ENCODE measurements at regions not wholly inside any gene's neighbourhood (a gene's known extent, or its start where the extent isn't known, plus 50 kb on each side); places are given as distances from the start of the nearest gene placed in this dataset.
"Not testable (repeated sequence)": the region's sequence is repeated elsewhere in the genome, so short reads cannot be mapped to it uniquely, and the experiment has no call there.

DNA sequence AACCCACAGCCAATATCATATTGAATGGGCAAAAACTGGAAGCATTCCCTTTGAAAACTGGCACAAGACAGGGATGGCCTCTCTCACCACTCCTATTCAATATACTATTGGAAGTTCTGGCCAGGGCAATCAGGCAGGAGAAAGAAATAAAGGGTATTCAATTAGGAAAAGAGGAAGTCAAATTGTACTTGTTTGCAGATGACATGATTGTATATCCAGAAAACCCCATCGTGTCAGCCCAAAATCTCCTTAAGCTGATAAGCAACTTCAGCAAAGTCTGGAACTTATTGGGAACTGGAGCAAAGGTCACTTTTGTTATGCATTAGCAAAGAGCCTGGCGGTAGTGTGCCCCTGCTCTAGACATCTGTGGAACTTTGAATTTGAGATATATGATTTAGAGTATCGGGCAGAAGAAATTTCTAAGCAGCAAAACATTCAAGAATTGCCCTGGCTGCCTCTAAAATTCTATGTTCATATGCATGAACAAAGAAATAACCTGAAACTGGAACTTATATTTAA lies 53.4 kb upstream of the PSMA1 start:
- H3K27ac ChIP-seq (ENCODE audit: control insufficient read depth, insufficient read depth); intact Hi-C loops (cut with micrococcal nuclease; ENCODE audit: unreplicated experiment); FAIRE-seq; ATAC-seq; H4K20me1 ChIP-seq (ENCODE audit: control insufficient read depth, insufficient read depth); H3K36me3 ChIP-seq (ENCODE audit: control insufficient read depth in 2 of 2, insufficient read depth in 2 of 2, low read length in 1 of 2); CTCF ChIA-PET; H3K9me3 ChIP-seq (replicated peaks; ENCODE audit: control insufficient read depth, insufficient read depth, low read length); H3K4me2 ChIP-seq (ENCODE audit: control insufficient read depth, insufficient read depth); H3K27me3 ChIP-seq (replicated peaks in 1 of 2; ENCODE audit: control insufficient read depth in 2 of 2, insufficient read depth in 2 of 2, low read length in 1 of 2); H3K9ac ChIP-seq (ENCODE audit: control insufficient read depth, insufficient read depth, low read length); BruUV-seq (replicated peaks); RAD21 ChIA-PET (ENCODE audit: unreplicated experiment); DNase-seq (ENCODE audit: low read depth, low spot score); H3K79me2 ChIP-seq (ENCODE audit: control insufficient read depth, insufficient read depth, low read length); POLR2A ChIA-PET; SMC1A ChIA-PET (ENCODE audit: uncharacterized antibody, unreplicated experiment); H2AFZ ChIP-seq (ENCODE audit: control insufficient read depth, low read depth, low read length); in situ Hi-C loops (cut with MboI); H3K4me3 ChIP-seq; H3K4me1 ChIP-seq (ENCODE audit: control insufficient read depth, insufficient read depth, low read length): not testable (repeated sequence)
- TF ChIP-seq SPI1 (IDR thresholded peaks at IDR 0.05; ENCODE audit: borderline replicate concordance, insufficient read depth, low read depth, low read length): peak; percentile 35; the same call in 1 of the 2 replicates
- WGBS (ENCODE audit: insufficient coverage, insufficient replicate concordance, low lambda C conversion rate, missing lambda C conversion rate): 88% methylated on average over 3 of the region's 3 CpGs

DNA sequence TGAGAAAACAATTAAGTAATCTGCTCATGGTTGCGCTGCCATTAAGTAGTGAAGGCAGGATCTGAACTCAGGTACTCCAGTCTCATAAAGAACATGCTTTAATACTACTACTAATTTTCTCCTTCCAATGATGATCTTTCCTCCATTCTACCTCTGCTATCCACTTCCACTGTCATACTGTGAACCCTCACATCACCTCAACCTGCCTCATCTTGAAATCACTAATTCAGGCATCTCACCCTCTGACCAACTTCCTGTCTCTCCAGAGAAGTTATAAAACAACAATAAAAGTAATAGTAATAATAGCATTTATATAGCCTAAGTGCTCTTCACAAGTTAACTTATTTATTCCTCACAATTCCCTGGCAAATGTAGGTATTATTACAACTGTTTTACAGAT lies 57.1 kb upstream of the PSMA1 start:
- H3K9ac ChIP-seq (ENCODE audit: control insufficient read depth, insufficient read depth, low read length): no peak overlapping the region
- no peaks in the 10 kb centered on the region for H4K20me1 ChIP-seq (ENCODE audit: control insufficient read depth, insufficient read depth)
- H3K4me3 ChIP-seq: no peak overlapping the region
- no peaks in the 10 kb centered on the region for H3K79me2 ChIP-seq (ENCODE audit: control insufficient read depth, insufficient read depth, low read length)
- BruUV-seq (replicated peaks): no TSS peak
- no peak overlapping the region for H3K27ac ChIP-seq (ENCODE audit: control insufficient read depth, insufficient read depth)
- WGBS (ENCODE audit: insufficient coverage, insufficient replicate concordance, low lambda C conversion rate, missing lambda C conversion rate): 100% methylated on average over 1 of the region's 1 CpG
- intact Hi-C loops (cut with micrococcal nuclease; ENCODE audit: unreplicated experiment): loop anchor here (2.0 kb wide), 1 partner anchor 32 kb away; no protein-coding TSS in a partner anchor
- H3K4me2 ChIP-seq (ENCODE audit: control insufficient read depth, insufficient read depth): no peak overlapping the region
- TF ChIP-seq BMI1 (IDR thresholded peaks at IDR 0.05; ENCODE audit: borderline replicate concordance) (no peak), ZNF207 (IDR thresholded peaks at IDR 0.05; ENCODE audit: borderline replicate concordance) (no peak), SMARCA5 (IDR thresholded peaks at IDR 0.05) (no peak), ZNF274 (IDR thresholded peaks at IDR 0.05; ENCODE audit: insufficient read depth, insufficient read length) (no peak), RAD51 (IDR thresholded peaks at IDR 0.05) (no peak), DPF2 (IDR thresholded peaks at IDR 0.05) (no peak), HDAC2 (IDR thresholded peaks at IDR 0.05) (no peak), FOS (IDR thresholded peaks at IDR 0.05; ENCODE audit: borderline replicate concordance, extremely low read depth, insufficient read length) (no peak)
- TF ChIP-seq, protein P1, sequence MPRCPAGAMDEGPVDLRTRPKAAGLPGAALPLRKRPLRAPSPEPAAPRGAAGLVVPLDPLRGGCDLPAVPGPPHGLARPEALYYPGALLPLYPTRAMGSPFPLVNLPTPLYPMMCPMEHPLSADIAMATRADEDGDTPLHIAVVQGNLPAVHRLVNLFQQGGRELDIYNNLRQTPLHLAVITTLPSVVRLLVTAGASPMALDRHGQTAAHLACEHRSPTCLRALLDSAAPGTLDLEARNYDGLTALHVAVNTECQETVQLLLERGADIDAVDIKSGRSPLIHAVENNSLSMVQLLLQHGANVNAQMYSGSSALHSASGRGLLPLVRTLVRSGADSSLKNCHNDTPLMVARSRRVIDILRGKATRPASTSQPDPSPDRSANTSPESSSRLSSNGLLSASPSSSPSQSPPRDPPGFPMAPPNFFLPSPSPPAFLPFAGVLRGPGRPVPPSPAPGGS (IDR thresholded peaks at IDR 0.05; ENCODE audit: borderline replicate concordance, insufficient read depth, low read depth, low read length, poor library complexity, severe bottlenecking): no peak
- TF ChIP-seq, protein P2, sequence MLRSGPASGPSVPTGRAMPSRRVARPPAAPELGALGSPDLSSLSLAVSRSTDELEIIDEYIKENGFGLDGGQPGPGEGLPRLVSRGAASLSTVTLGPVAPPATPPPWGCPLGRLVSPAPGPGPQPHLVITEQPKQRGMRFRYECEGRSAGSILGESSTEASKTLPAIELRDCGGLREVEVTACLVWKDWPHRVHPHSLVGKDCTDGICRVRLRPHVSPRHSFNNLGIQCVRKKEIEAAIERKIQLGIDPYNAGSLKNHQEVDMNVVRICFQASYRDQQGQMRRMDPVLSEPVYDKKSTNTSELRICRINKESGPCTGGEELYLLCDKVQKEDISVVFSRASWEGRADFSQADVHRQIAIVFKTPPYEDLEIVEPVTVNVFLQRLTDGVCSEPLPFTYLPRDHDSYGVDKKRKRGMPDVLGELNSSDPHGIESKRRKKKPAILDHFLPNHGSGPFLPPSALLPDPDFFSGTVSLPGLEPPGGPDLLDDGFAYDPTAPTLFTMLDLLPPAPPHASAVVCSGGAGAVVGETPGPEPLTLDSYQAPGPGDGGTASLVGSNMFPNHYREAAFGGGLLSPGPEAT (IDR thresholded peaks at IDR 0.05; ENCODE audit: low read depth): no peak
- TF ChIP-seq, protein P3, sequence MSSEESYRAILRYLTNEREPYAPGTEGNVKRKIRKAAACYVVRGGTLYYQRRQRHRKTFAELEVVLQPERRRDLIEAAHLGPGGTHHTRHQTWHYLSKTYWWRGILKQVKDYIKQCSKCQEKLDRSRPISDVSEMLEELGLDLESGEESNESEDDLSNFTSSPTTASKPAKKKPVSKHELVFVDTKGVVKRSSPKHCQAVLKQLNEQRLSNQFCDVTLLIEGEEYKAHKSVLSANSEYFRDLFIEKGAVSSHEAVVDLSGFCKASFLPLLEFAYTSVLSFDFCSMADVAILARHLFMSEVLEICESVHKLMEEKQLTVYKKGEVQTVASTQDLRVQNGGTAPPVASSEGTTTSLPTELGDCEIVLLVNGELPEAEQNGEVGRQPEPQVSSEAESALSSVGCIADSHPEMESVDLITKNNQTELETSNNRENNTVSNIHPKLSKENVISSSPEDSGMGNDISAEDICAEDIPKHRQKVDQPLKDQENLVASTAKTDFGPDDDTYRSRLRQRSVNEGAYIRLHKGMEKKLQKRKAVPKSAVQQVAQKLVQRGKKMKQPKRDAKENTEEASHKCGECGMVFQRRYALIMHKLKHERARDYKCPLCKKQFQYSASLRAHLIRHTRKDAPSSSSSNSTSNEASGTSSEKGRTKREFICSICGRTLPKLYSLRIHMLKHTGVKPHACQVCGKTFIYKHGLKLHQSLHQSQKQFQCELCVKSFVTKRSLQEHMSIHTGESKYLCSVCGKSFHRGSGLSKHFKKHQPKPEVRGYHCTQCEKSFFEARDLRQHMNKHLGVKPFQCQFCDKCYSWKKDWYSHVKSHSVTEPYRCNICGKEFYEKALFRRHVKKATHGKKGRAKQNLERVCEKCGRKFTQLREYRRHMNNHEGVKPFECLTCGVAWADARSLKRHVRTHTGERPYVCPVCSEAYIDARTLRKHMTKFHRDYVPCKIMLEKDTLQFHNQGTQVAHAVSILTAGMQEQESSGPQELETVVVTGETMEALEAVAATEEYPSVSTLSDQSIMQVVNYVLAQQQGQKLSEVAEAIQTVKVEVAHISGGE (CRISPR knock-in tag; IDR thresholded peaks at IDR 0.05): no peak
- POLR2A ChIA-PET: no interaction called here
- CTCF ChIA-PET: no interaction called here
- RAD21 ChIA-PET (ENCODE audit: unreplicated experiment): no interaction called here
- in situ Hi-C loops (cut with MboI): no loop called here
- SMC1A ChIA-PET (ENCODE audit: uncharacterized antibody, unreplicated experiment): no interaction called here
- no peak overlapping the region for H2AFZ ChIP-seq (ENCODE audit: control insufficient read depth, low read depth, low read length)
- no peaks in the 10 kb centered on the region for H3K36me3 ChIP-seq (ENCODE audit: control insufficient read depth in 2 of 2, insufficient read depth in 2 of 2, low read length in 1 of 2)
- H3K27me3 ChIP-seq (replicated peaks in 1 of 2; ENCODE audit: control insufficient read depth in 2 of 2, insufficient read depth in 2 of 2, low read length in 1 of 2): no peaks in the 10 kb centered on the region
- ATAC-seq: no peak
- DNase-seq (ENCODE audit: low read depth, low spot score): no peak
- FAIRE-seq: no peak
- H3K9me3 ChIP-seq (replicated peaks; ENCODE audit: control insufficient read depth, insufficient read depth, low read length): no peaks in the 10 kb centered on the region; the same call in 2 of the 3 replicates
- H3K4me1 ChIP-seq (ENCODE audit: control insufficient read depth, insufficient read depth, low read length): peaks cover 5% of the 10 kb centered on the region
